H7 (cell line): ENCODE measurements at regions not wholly inside any gene's neighbourhood (a gene's known extent, or its start where the extent isn't known, plus 50 kb on each side); places are given as distances from the start of the nearest gene placed in this dataset.
A peak's percentile ranks its signal among the peaks of the same experiment; 100 is the strongest.
"Not testable (repeated sequence)": the region's sequence is repeated elsewhere in the genome, so short reads cannot be mapped to it uniquely, and the experiment has no call there.

Source experiments
- DNase-seq: peaks from one replicate; pipeline ENCODE4 v3.0.0; 2012
- H3K27me3 ChIP-seq: 2 replicates; pipeline ENCODE4 v1.6.0; 2011; ENCODE audit warnings: mild to moderate bottlenecking, low read length; ENCODE audit not compliant: control insufficient read depth, insufficient read depth
- H3K36me3 ChIP-seq: replicated peaks from 2 replicates; pipeline ENCODE4 v1.5.1; 2011; ENCODE audit warnings: low read length; ENCODE audit not compliant: control insufficient read depth, insufficient read depth
- H3K4me3 ChIP-seq: 2 replicates; pipeline ENCODE4 v1.5.1; 2011; ENCODE audit warnings: low read depth, mild to moderate bottlenecking, control low read depth, low read length, moderate library complexity; ENCODE audit not compliant: insufficient read depth

GRCh38 chr17:33696102-33696501 is 403.0 kb upstream of the ASIC2 start:
- no peaks in the 10 kb centered on the region; the same call in 1 of the 2 replicates for H3K27me3 ChIP-seq
- no peak overlapping the region for H3K4me3 ChIP-seq
- no peaks in the 10 kb centered on the region for H3K36me3 ChIP-seq
- DNase-seq = no peak

- no peak overlapping the region for H3K4me3 ChIP-seq
- no peaks in the 10 kb centered on the region; the same call in 1 of the 2 replicates for H3K27me3 ChIP-seq
- no peak for DNase-seq
- no peaks in the 10 kb centered on the region for H3K36me3 ChIP-seq
Observed at GRCh38 chr17:33697557-33697956, 404.5 kb upstream of the ASIC2 start.

DNA sequence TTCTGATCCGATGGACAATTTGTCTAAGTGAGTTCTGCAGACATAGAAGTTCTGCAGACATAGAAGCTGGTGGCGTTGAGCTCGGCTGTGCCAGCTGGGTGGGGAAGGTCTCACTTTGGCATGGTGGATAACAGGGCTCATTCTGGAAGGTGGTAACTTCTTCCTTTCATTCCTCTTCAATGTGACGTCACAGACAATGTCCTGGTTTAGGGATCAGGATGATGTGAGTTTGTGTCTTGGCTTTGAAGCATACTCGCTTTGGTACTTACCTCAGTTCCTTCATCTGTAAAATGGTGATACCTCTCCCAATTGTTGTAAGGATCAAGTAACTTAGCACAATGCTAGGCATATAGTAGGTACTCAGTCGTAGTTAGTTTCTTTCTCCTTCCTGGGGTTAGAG is 408.8 kb upstream of the ASIC2 start:
- Histone ChIP-seq H3K4me3 (no peak overlapping the region), H3K36me3 (no peaks in the 10 kb centered on the region), H3K27me3 (no peaks in the 10 kb centered on the region; the same call in 1 of the 2 replicates)
- no peak for DNase-seq

DNA sequence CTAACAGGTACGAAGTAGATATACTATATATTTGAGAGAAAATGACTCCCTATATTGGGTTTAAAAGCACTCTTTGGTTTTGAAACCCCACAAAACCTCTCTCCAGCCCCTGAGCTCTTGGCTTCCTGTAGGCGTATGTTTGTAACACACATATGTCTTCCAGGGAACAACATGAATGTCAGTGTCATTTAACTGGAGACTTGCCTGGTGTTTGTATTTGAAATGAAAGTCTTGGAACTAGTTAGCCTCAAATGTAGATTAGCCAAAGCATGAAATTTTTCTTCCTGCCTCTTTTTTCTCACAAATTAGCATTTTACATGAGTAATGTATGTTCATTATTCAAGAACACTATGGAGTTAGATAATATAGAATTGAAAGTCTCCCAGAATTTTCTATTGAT is 411.8 kb upstream of the ASIC2 start:
- Histone ChIP-seq H3K4me3 (no peak overlapping the region), H3K27me3 (no peaks in the 10 kb centered on the region; the same call in 1 of the 2 replicates), H3K36me3 (no peaks in the 10 kb centered on the region)
- DNase-seq = no peak

DNA sequence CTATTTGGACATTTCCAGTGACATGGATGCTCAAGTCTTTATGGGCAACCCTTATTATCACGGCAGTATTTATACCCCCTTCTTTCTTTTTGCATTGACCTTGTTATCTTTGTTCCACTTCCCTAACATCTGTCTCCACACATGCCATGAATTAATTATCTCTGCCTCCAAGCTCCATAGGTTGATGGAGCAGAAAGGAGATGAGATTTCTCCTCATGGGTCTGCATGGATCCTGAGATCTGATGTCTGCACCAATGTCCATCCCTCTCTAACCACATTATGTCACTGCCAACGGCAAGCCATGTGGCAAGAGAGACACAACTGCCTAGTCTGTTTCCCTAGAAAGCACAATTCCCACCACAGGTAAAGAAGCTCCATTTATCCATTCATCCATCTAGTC is 416.8 kb upstream of the ASIC2 start:
- Histone ChIP-seq H3K4me3 (no peak overlapping the region), H3K36me3 (no peaks in the 10 kb centered on the region), H3K27me3 (no peaks in the 10 kb centered on the region)
- DNase-seq = no peak

GRCh38 chr17:33712120-33712519 is 419.0 kb upstream of the ASIC2 start:
- H3K36me3 ChIP-seq = no peaks in the 10 kb centered on the region
- no peak overlapping the region for H3K4me3 ChIP-seq
- peak; percentile 49 for DNase-seq
- no peaks in the 10 kb centered on the region; the same call in 1 of the 2 replicates for H3K27me3 ChIP-seq

GRCh38 chr17:33716957-33717356 is 423.9 kb upstream of the ASIC2 start:
- H3K4me3 ChIP-seq = no peak overlapping the region
- no peak for DNase-seq
- no peaks in the 10 kb centered on the region; the same call in 1 of the 2 replicates for H3K27me3 ChIP-seq
- H3K36me3 ChIP-seq = no peaks in the 10 kb centered on the region

- not testable (repeated sequence) for H3K27me3 ChIP-seq, H3K36me3 ChIP-seq
Observed at GRCh38 chr17:33723736-33724135, 430.6 kb upstream of the ASIC2 start.

DNA sequence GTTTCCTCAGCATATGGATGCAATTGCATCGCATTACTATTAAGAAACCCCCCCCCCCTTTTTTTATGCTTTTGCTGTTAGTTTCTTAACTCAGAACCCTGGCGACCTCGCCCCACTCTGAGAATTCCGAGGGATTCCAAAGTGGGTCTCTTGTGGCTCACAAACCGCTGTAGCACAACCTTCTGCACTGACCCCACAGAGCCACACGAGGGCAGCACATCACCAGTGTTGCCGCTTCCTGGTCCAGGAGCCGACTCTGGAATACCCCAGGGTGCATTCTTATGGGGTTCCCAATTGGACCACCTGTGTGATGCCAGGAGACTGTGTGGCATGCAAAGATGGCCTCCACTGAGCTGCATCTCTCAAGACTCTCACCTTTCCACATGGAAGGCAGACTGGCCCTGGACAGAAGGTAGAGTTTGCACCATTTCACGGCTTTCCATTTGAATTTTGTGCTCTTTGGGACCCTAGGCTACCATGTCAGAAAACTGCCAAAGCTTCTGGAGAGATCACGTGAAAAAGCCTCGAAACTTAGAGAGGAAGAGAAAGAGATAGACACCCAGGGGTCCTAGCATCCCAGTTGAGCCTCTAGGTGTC is 432.7 kb upstream of the ASIC2 start:
- peaks cover 2% of the 10 kb centered on the region; the same call in 1 of the 2 replicates for H3K27me3 ChIP-seq
- peak; percentile 77 for DNase-seq
- no peaks in the 10 kb centered on the region for H3K36me3 ChIP-seq
- no peak overlapping the region for H3K4me3 ChIP-seq

More at GRCh38 chr17:33723736-33724135, 430.6 kb upstream of the ASIC2 start:
- not testable (repeated sequence) for DNase-seq, H3K4me3 ChIP-seq

DNA sequence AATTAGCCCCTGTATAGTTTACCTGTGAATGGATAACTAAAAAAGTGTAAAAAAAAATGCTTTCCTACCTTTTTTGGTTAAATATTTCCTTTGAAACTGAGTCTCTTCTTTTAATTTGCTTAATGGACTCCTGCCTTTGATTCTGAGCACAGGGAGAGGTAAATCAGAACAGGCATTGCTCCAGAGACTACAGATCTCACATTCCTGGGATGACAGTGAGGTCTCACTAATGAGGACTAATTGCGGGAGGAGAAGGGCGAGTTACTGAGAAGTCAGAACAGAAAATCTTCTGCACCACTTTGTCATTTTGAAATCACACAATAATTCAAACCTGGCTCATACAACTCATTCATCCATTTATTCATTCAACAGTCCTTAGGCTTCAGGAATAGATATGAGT is 437.0 kb upstream of the ASIC2 start:
- H3K4me3 ChIP-seq = no peak overlapping the region
- DNase-seq = no peak
- peaks cover 2% of the 10 kb centered on the region; the same call in 1 of the 2 replicates for H3K27me3 ChIP-seq
- no peaks in the 10 kb centered on the region for H3K36me3 ChIP-seq

DNA sequence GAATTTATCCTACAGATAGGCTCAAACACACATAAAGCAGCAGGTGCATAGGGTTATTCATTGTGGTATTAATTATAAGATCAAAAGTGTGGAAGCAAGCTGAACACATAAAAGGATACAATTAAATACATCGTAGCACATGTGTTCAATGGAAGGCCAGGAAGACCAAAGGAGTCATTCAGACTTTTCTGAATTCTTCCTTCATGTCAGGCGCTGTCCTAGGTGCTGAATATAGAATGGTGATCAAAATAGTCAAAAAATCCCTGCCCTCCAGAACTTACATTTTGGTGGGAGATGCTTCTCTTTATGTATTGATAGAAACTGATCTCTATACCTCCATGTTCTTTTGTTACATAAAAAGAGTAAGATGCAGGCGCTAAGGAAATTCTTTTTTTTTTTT is 439.0 kb upstream of the ASIC2 start:
- Histone ChIP-seq H3K27me3 (no peaks in the 10 kb centered on the region; the same call in 1 of the 2 replicates), H3K36me3 (no peaks in the 10 kb centered on the region), H3K4me3 (no peak overlapping the region)
- peak; percentile 49 for DNase-seq

- H3K36me3 ChIP-seq = no peaks in the 10 kb centered on the region
- DNase-seq = no peak
- no peak overlapping the region for H3K4me3 ChIP-seq
- H3K27me3 ChIP-seq = no peaks in the 10 kb centered on the region
Observed at GRCh38 chr17:33739714-33740113, 446.6 kb upstream of the ASIC2 start.

GRCh38 chr17:33745047-33745760 is 452.1 kb upstream of the ASIC2 start:
- DNase-seq = no peak
- no peak overlapping the region for H3K4me3 ChIP-seq
- no peaks in the 10 kb centered on the region for H3K36me3 ChIP-seq
- peaks cover 21% of the 10 kb centered on the region for H3K27me3 ChIP-seq

GRCh38 chr17:33749171-33749570 is 456.1 kb upstream of the ASIC2 start:
- no peak overlapping the region for H3K4me3 ChIP-seq
- H3K36me3 ChIP-seq = no peaks in the 10 kb centered on the region
- peaks cover 24% of the 10 kb centered on the region for H3K27me3 ChIP-seq
- no peak for DNase-seq

GRCh38 chr17:33750943-33751701 is 458.0 kb upstream of the ASIC2 start:
- Histone ChIP-seq H3K4me3 (no peak overlapping the region), H3K27me3 (peaks cover 24% of the 10 kb centered on the region), H3K36me3 (no peaks in the 10 kb centered on the region)
- DNase-seq = peak; percentile 77
